DND-41 (cell line): ENCODE measurements at regions not wholly inside any gene's neighbourhood (a gene's known extent, or its start where the extent isn't known, plus 50 kb on each side); places are given as distances from the start of the nearest gene placed in this dataset.

Experiments used
- ATAC-seq: fragments of 200-7000 bp; cut with Tn5 transposase; 3 replicates; pipeline ENCODE4 v1.9.1; 2021; ENCODE audit warnings: low read depth; ENCODE audit not compliant: insufficient read depth
- DNase-seq: peaks from one replicate; pipeline ENCODE4 v3.0.0-alpha.2; 2020
- H2AFZ ChIP-seq: 2 replicates; pipeline ENCODE4 v1.6.0; 2012; ENCODE audit warnings: low read depth, low read length
- H3K27ac ChIP-seq: 2 replicates; pipeline ENCODE4 v1.5.1; 2012; ENCODE audit warnings: low read length, inconsistent platforms
- H3K27me3 ChIP-seq: fragments of 200-600 bp; sonication (generic); 2 replicates; pipeline ENCODE4 v1.6.0; 2012; ENCODE audit warnings: low read length, mild to moderate bottlenecking, inconsistent platforms; ENCODE audit not compliant: insufficient read depth, poor library complexity
- H3K36me3 ChIP-seq: 2 replicates; pipeline ENCODE4 v1.5.1; 2012; ENCODE audit warnings: low read length, inconsistent platforms; ENCODE audit not compliant: insufficient read depth
- H3K4me1 ChIP-seq: 2 replicates; pipeline ENCODE4 v1.5.1; 2012; ENCODE audit warnings: mild to moderate bottlenecking, low read length; ENCODE audit not compliant: insufficient read depth
- H3K4me2 ChIP-seq: 2 replicates; pipeline ENCODE4 v1.6.0; 2012; ENCODE audit warnings: mild to moderate bottlenecking, moderate library complexity, low read length, inconsistent platforms; ENCODE audit not compliant: insufficient read depth
- H3K4me3 ChIP-seq, 2 experiments: fragments of 200-600 bp in 1 of 2; shearing (Covaris generic) in 1 of 2; 2 replicates each; pipeline ENCODE4 v1.5.1; 2012 to 2016; ENCODE audit warnings: inconsistent platforms in 2 of 2, low read length in 2 of 2, mild to moderate bottlenecking in 2 of 2, low read depth in 1 of 2, moderate library complexity in 1 of 2
- H3K79me2 ChIP-seq: 2 replicates; pipeline ENCODE4 v1.6.0; 2012; ENCODE audit warnings: low read length, inconsistent platforms; ENCODE audit not compliant: insufficient read depth
- H3K9ac ChIP-seq: 2 replicates; pipeline ENCODE4 v1.6.0; 2012; ENCODE audit warnings: low read depth, mild to moderate bottlenecking, inconsistent platforms, low read length, moderate library complexity
- H3K9me3 ChIP-seq: 2 replicates; pipeline ENCODE4 v1.5.1; 2012; ENCODE audit warnings: low read length, moderate library complexity, mild to moderate bottlenecking, inconsistent platforms; ENCODE audit not compliant: insufficient read depth, severe bottlenecking
- H4K20me1 ChIP-seq: 2 replicates; pipeline ENCODE4 v1.6.0; 2012; ENCODE audit warnings: low read length; ENCODE audit not compliant: insufficient read depth
- EZH2 ChIP-seq: IDR thresholded peaks from 3 replicates; pipeline ENCODE4 v1.6.1; 2012; ENCODE audit warnings: borderline replicate concordance, low read depth, mild to moderate bottlenecking, moderate library complexity, low read length, inconsistent platforms; ENCODE audit not compliant: severe bottlenecking
- TF ChIP-seq, protein P1 (sequence below): IDR thresholded peaks from 2 replicates; pipeline ENCODE4 v1.5.1; 2012; ENCODE audit warnings: borderline replicate concordance, low read length, moderate library complexity, mild to moderate bottlenecking; ENCODE audit not compliant: poor library complexity, severe bottlenecking; ENCODE audit errors: extremely low read depth

DNA sequence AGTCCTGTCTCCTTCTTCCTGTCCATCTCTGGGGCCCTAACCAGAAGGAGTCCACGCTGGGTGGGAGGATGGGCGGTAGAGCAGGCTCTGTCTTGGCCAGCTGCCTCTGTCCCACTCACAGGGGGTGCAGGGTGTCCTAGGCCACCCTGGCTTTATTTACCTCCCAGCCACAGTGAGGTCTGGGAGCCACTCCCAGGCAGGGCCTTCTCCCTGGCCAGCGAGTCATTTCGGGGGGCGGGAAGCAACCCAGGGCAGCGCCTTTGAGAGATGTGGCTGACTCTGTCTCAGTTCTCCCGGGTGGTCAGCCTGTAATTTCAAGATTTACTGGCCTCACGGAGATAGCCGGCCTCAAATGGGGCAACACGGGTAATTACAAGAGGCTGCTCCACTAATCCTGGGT lies 67.4 kb upstream of the PTCH1 start:
- H3K9me3 ChIP-seq: no peaks in the 10 kb centered on the region
- H3K4me1 ChIP-seq: no peaks in the 10 kb centered on the region
- H3K79me2 ChIP-seq: no peaks in the 10 kb centered on the region
- no peaks in the 10 kb centered on the region for H4K20me1 ChIP-seq
- H3K27me3 ChIP-seq: no peaks in the 10 kb centered on the region
- H2AFZ ChIP-seq: no peak overlapping the region
- no peak overlapping the region for H3K4me2 ChIP-seq
- ATAC-seq (no peak), DNase-seq (no peak)
- H3K9ac ChIP-seq: no peak overlapping the region
- no peak overlapping the region for H3K27ac ChIP-seq
- TF ChIP-seq, protein P1, sequence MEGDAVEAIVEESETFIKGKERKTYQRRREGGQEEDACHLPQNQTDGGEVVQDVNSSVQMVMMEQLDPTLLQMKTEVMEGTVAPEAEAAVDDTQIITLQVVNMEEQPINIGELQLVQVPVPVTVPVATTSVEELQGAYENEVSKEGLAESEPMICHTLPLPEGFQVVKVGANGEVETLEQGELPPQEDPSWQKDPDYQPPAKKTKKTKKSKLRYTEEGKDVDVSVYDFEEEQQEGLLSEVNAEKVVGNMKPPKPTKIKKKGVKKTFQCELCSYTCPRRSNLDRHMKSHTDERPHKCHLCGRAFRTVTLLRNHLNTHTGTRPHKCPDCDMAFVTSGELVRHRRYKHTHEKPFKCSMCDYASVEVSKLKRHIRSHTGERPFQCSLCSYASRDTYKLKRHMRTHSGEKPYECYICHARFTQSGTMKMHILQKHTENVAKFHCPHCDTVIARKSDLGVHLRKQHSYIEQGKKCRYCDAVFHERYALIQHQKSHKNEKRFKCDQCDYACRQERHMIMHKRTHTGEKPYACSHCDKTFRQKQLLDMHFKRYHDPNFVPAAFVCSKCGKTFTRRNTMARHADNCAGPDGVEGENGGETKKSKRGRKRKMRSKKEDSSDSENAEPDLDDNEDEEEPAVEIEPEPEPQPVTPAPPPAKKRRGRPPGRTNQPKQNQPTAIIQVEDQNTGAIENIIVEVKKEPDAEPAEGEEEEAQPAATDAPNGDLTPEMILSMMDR: no peak
- no peak for TF ChIP-seq EZH2
- no peaks in the 10 kb centered on the region for H3K36me3 ChIP-seq
- H3K4me3 ChIP-seq: no peak overlapping the region

DNA sequence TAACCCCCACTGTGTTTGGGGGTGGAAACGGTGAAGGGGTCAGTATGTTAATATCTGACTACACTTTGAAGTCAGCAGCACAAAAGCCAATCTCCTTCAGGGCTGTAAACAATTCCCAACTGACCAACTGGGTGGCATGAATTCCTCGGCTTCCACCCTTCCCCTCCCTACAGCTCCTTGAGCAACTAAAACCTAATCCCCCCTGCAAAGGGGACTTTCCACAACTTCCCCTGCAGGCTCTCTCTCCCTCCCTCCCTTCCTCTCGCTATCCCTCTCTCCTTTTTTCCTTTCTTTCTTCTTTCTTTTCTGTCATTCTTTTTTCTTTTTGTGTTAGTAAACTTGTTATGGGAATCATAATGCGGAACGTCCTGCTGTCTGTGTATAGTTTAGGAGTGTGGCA lies 65.1 kb upstream of the PTCH1 start:
- no peak for TF ChIP-seq EZH2
- TF ChIP-seq, protein P1: no peak
- H3K4me1 ChIP-seq: no peaks in the 10 kb centered on the region

DNA sequence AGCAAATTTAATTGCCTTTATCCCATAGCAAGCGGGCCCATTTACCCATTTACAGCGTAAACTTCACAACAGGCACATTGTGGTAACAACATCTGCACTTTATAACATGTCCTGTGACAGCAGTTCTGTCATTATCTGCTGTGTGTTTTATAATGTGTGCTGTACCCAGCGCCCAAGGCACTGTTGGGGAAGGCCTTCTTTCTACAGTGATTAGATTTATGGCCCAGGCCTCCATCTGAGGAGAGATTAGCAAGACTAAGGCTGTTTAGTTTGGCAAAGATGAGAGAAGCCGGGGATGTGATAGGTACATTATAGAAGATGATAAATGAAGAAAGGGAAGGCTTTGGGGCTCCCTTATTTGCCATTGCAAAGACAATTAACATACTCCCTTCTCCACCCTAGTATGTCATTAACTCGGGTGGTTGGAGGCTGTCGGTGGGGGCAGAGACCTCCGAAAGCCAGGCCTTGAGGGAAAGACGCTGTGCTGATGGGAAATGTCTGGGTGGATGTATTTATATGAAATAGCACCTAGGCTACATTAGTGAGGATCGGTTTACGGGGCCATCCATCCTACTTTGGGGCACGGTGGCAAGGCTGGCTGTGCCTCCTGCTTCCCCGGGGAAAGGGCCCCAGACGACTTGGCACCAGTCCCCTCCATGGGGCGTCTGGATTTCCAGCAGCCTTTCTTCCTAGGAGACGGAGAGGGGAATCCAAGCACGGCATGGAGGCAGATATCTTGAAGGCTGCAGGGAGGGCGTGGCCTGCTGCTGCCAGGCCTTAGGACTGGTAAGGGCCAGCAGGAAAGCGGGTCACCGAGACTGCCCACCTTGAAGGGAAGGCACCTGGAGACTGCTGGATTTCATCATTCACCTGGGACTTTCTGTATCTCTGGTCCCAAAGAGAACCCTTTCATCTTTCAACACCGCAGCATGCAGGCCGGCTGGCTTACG lies 64.3 kb upstream of the PTCH1 start:
- no peak overlapping the region for H3K4me3 ChIP-seq
- H3K9ac ChIP-seq: no peak overlapping the region
- no peak overlapping the region for H3K4me2 ChIP-seq
- TF ChIP-seq, protein P1: no peak
- no peak for TF ChIP-seq EZH2
- H3K36me3 ChIP-seq: no peaks in the 10 kb centered on the region
- no peak for ATAC-seq
- H3K27me3 ChIP-seq: no peaks in the 10 kb centered on the region
- no peaks in the 10 kb centered on the region for H3K4me1 ChIP-seq
- DNase-seq: no peak
- H3K27ac ChIP-seq: no peak overlapping the region
- H2AFZ ChIP-seq: no peak overlapping the region
- H4K20me1 ChIP-seq: no peaks in the 10 kb centered on the region
- H3K79me2 ChIP-seq: no peaks in the 10 kb centered on the region
- H3K9me3 ChIP-seq: no peaks in the 10 kb centered on the region

More for the DNA sequence above, 65.1 kb upstream of the PTCH1 start:
- DNase-seq (no peak), ATAC-seq (no peak)
- no peaks in the 10 kb centered on the region for H3K9me3 ChIP-seq
- H3K4me3 ChIP-seq: no peak overlapping the region
- no peak overlapping the region for H3K27ac ChIP-seq
- H4K20me1 ChIP-seq: no peaks in the 10 kb centered on the region
- H3K79me2 ChIP-seq: no peaks in the 10 kb centered on the region
- H3K36me3 ChIP-seq: no peaks in the 10 kb centered on the region
- no peak overlapping the region for H3K9ac ChIP-seq
- no peak overlapping the region for H2AFZ ChIP-seq
- no peak overlapping the region for H3K4me2 ChIP-seq
- no peaks in the 10 kb centered on the region for H3K27me3 ChIP-seq
